HepG2 (cell line): ENCODE measurements at regions not wholly inside any gene's neighbourhood (a gene's known extent, or its start where the extent isn't known, plus 50 kb on each side); places are given as distances from the start of the nearest gene placed in this dataset.

Experiments
- ATF3 ChIP-seq: sonication (generic); formaldehyde crosslinking; IDR thresholded peaks from 2 replicates; pipeline ENCODE4 v1.4.0; 2020; ENCODE audit warnings: missing genetic modification reagents
- CTCF ChIP-seq: sonication (generic); formaldehyde crosslinking; IDR thresholded peaks from 2 replicates; pipeline ENCODE4 v1.5.0; 2020; ENCODE audit warnings: mild to moderate bottlenecking, missing genetic modification reagents, moderate library complexity
- KLF12 ChIP-seq: sonication (generic); formaldehyde crosslinking; IDR thresholded peaks from 2 replicates; pipeline ENCODE4 v1.4.0; 2020; ENCODE audit warnings: missing genetic modification reagents, borderline replicate concordance
- MED1 ChIP-seq: sonication (generic); formaldehyde crosslinking; IDR thresholded peaks from 2 replicates; pipeline ENCODE4 v1.4.0; 2020; ENCODE audit warnings: missing genetic modification reagents
- RFX3 ChIP-seq: IDR thresholded peaks from 2 replicates; pipeline ENCODE4 v1.6.1; 2016; ENCODE audit warnings: missing biosample characterization, missing genetic modification reagents
- ZKSCAN5 ChIP-seq: sonication (generic); formaldehyde crosslinking; IDR thresholded peaks from 2 replicates; pipeline ENCODE4 v1.5.1; 2020; ENCODE audit warnings: mild to moderate bottlenecking, missing genetic modification reagents
- ZNF282 ChIP-seq: fragments of 450-650 bp; IDR thresholded peaks from 2 replicates; pipeline ENCODE4 v1.6.1; 2018; ENCODE audit not compliant: partially characterized antibody
- ZNF496 ChIP-seq: sonication (generic); formaldehyde crosslinking; IDR thresholded peaks from 2 replicates; pipeline ENCODE4 v1.8.1; 2023; ENCODE audit warnings: mild to moderate bottlenecking, moderate library complexity, missing genetic modification reagents; ENCODE audit not compliant: insufficient replicate concordance

DNA sequence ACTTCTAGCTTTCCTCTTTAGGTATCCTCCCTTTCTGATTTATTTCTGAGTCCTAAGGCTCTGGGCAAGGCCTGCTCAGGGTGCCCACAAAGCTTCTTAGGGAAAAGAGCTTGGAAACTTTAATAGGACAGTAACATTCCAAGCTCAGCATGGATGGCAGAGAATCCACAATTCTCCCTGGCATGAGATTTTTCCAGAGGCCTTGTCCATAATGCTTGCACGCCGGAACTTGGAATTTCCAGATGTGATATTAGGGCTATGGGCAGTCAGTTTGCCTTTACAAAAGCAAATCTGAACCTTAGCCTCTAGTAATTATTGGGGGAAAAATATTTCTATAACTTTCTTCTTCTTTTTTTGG, 139.0 kb upstream of the RBMS3 start:
- no peak for TF ChIP-seq ATF3 (CRISPR knock-in tag)
- no peak for TF ChIP-seq CTCF (CRISPR knock-in tag)
- no peak for TF ChIP-seq MED1 (CRISPR knock-in tag)
- no peak for TF ChIP-seq ZKSCAN5 (CRISPR knock-in tag)
- TF ChIP-seq ZNF282 = no peak
- no peak for TF ChIP-seq RFX3
- TF ChIP-seq KLF12 = no peak
- TF ChIP-seq ZNF496 (CRISPR knock-in tag) = no peak
